HG02678 (cell line): ENCODE measurements at regions not wholly inside any gene's neighbourhood (a gene's known extent, or its start where the extent isn't known, plus 50 kb on each side); places are given as distances from the start of the nearest gene placed in this dataset.
"Not testable (repeated sequence)": the region's sequence is repeated elsewhere in the genome, so short reads cannot be mapped to it uniquely, and the experiment has no call there.

ENCODE experiments used
- ATAC-seq: cut with Tn5 transposase; IDR thresholded peaks from one replicate; pipeline ENCODE4 v1.9.1; 2021; ENCODE audit warnings: mild to moderate bottlenecking, moderate library complexity; ENCODE audit not compliant: unreplicated experiment

- peak; percentile 58 for ATAC-seq
Measured at GRCh38 chr3:30319713-30320112, 286.7 kb upstream of the TGFBR2 start.

- no peak for ATAC-seq
Measured at GRCh38 chr3:30320392-30320791, 286.0 kb upstream of the TGFBR2 start.

- no peak for ATAC-seq
Measured at GRCh38 chr3:30321065-30321464, 285.3 kb upstream of the TGFBR2 start.

- ATAC-seq = not testable (repeated sequence)
Measured at GRCh38 chr3:30323649-30324048, 282.8 kb upstream of the TGFBR2 start.

GRCh38 chr3:30324587-30324986 lies 281.8 kb upstream of the TGFBR2 start:
- ATAC-seq = no peak

- not testable (repeated sequence) for ATAC-seq
Measured at GRCh38 chr3:30327976-30328375, 278.4 kb upstream of the TGFBR2 start.

DNA sequence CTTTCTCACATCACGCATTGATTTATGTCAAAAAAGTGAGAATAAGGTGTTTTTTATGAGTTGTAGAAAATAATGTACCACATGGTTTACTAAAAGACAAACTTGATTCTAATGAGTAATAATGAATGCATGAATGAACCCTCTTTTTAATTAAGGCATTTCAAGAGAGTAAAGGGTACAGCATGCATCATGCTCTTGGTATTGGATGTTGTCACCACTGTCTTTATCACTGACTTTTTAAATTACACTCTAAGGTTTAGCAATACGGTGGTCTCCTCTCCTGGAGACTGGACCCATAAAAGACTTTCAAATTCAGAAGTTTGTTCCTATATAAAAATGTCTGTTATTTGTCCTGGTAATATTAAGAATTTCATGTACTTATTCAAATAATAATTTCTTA lies 277.5 kb upstream of the TGFBR2 start:
- not testable (repeated sequence) for ATAC-seq

DNA sequence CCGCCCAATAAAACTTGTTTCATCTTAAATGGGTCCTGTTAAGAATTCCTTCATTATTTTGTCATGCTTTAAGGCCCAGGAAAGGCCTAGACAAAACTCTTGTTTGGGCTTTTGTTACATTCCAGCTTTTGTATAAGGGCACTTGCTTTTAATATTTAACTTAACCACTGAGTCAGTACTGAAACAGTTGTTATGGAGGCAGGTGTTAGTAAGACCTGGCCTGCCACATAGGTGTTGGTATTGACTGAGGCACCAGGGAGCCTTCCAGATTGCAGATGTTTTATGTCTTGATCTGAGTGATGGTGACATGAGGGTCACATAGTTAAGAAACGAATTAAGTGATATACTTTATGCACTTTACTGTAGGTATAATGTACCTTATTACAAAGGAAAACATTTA lies 274.9 kb upstream of the TGFBR2 start:
- no peak for ATAC-seq

DNA sequence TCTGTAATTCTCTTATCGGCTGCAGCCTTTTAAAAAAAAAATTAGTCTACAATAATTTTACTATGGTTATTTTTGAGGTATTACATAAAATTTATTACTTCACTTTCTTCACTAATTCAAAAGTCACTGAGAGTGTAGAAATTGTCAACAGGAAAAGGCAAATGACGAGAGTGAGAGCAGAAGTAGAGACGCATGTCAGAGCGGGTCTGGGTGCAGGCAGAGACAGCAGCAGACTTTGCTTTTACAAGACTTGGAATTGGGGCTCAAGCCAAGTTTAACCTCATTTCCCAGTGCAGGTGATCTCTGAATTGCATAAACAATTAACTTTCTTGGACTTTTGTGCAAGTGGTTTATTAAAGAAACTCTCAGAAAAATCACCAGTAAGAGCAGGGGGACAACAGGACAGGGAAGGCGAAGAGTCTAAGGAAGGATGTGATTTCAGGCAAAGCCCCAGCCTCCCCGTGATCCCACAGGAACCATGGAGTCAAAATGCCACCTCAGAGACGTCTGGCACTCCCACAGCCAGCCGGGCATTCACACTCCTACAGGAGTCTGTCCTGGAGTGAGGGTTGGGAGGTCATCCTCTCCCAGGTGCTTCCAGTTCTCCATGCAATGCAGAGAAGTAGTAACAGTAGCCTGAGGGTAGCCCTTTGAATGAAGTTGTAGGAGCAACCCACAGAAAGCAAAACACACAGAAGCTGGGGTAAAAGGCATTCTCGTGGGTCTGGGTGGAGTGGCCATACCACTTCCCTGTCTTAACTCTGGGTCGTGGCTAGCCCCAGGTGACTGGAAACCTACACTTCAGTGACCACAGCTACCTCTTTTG lies 274.0 kb upstream of the TGFBR2 start:
- no peak for ATAC-seq

DNA sequence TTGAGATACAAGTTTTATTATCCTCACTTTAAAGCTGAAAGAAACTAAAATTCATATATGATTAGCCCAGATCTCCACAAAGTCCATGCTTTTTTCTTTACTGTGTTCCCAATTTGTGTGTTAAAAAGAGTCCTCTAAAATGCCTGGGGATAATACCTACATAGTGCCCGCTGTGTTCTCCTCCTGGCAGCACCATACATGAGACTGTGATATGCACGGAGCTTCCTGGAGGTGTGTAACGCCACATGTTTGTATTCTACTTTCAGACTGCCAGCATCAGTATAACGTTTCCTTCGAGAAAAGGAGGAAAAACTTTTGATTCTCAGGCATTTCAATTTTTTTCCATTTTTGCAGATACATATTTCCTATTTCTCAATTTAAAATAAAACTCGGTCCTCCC lies 273.3 kb upstream of the TGFBR2 start:
- ATAC-seq = no peak

DNA sequence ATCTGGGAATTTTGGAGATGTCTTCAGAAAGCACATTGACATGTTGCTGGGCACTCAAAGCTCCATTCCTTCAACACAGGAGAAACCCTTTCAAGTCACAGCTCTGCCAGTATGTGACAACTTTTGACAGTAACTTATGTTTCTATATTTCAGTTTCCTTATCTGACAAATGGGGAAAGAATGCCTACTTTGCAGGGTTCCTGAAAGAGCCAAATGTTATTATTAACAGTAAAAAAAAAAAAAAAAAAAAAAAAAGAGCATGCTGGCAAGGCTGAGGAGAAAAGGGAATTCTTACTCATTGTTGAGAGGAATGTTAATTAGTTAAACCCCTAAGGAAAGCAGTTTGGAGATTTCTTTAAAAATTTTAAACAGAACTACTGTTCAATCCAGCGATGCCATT lies 272.5 kb upstream of the TGFBR2 start:
- ATAC-seq = no peak

DNA sequence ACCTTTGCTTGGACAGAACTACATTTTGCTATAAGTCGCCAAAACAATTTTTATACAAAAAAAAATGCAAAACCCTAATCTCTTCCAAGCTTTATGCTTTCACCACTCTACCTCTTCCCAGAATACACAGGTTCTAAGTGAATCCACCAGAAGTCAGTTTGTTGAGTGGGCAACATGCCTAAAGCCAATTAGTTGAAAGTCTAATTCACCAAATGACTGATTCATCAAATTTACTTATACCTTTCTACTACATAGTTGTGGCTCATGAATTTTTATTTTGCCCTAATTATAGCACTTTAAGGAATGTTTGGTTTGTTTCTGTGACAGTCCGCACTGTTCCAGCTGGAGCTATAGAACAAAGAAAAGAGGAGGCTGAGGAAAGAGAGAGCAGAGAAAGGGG lies 265.9 kb upstream of the TGFBR2 start:
- ATAC-seq = no peak

DNA sequence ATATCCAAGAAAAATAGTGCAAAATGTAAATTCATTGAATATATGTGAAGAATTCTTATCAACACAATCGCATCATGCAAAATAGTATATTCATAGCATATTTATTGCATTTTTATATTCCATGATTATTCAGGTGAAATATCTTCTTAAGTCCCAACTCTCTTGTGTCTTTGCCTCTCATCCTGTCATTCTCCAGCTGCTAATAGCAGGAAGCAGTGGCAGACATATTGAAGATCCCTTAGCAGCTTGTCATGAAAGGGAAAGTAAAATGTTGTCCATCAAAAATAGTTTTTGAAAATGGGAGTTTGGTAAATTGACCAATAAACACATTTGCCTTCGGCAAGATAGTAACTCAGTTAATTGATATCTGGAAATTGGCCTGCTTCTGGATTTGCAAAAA lies 265.3 kb upstream of the TGFBR2 start:
- ATAC-seq = no peak

DNA sequence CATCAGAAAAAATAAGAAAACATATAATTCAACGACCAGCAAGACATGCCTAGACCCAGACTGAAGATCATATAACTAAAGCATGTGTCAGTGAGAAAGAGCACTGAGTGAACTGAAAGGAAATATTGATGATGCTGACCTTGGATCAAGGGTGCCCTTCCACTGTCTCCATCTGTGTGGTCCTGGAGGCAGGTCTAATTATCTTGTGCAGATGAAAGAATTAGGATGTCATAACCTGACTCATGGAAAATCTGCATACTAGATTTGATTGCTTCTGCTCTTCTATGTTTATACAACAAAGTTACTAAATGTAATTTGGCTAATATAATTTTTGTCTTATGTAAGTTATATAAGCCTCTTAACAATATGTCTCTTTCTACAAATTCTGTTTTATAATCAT lies 264.6 kb upstream of the TGFBR2 start:
- no peak for ATAC-seq

DNA sequence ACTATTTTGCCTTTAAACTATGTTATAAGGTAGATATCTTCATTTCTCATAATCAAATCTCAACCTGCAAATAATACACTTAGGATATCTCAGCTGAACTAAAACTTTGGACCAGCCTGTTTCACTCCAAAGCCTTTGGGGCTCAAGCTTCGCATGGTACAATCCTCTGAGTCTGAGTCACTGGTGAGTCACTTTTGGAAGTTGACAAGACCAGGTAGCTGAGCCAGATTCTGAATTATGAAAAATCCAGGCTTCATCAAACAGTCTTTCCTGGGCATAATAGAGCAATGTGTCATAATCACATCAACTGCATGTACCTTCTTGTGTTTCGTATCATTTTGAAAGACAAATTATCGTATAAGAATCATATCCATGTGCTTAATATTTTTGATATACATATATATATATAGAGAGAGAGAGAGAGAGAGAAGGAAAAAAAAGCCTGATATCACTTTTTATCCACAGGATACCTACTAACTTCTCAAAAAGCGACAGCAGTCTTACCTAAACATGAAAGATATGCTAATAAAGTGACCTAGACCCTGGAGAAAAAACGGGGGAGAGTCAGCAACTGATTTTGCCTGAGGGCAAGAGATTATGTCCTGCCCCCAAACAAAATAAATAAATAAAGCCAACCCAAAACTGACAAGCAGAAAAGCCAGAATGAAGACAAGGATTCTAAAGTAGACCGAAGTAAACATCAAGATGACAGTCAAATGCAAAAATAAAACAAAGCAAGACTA lies 263.9 kb upstream of the TGFBR2 start:
- ATAC-seq = no peak

GRCh38 chr3:30343067-30343831 lies 263.2 kb upstream of the TGFBR2 start:
- no peak for ATAC-seq

- ATAC-seq = no peak
Measured at GRCh38 chr3:30343861-30344260, 262.5 kb upstream of the TGFBR2 start.

DNA sequence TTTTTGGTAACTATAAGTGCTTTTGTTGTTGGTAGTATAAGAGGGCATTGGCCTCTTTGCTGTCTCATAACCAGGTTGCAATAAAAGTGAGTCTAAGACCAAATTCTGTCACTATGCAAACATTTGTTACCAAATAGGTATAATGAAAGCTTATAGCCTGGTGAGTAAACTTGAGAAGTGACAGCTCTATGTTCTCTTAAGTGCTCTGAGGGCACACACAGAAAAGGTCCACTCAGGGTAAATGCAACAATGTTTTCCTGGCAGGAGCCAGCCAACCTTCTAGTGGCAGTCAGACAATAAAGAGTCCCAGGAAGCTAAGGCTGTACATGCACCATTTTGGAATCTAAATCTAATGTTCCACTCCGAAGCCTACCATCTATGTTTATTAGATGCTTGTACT lies 262.1 kb upstream of the TGFBR2 start:
- ATAC-seq = no peak

- no peak for ATAC-seq
Measured at GRCh38 chr3:30346933-30347320, 259.5 kb upstream of the TGFBR2 start.

DNA sequence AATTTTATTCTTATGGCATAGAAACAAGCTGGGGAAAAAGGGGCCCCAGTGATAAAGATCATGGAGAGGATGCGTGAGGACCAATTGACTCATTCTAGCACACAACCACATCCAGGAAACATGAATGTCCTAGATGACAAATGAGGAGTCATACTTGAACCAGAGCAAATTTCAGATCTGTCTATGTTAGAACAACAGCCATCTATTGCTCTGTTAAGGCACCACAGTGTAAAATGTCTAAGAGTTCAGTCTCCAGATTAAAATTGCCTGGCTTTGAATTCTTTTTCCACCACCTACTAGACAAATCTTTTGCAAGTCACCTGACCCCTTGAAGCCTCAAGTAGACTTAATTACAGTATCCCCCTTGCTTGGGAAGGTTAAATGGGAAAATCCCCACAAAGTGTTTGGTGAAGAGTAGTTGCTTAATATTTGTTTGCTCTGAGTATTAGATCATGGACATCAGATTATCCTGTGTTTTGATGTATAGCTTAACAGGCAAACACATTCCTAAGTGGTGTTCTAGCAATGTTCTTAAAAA lies 258.7 kb upstream of the TGFBR2 start:
- peak; percentile 74 for ATAC-seq

DNA sequence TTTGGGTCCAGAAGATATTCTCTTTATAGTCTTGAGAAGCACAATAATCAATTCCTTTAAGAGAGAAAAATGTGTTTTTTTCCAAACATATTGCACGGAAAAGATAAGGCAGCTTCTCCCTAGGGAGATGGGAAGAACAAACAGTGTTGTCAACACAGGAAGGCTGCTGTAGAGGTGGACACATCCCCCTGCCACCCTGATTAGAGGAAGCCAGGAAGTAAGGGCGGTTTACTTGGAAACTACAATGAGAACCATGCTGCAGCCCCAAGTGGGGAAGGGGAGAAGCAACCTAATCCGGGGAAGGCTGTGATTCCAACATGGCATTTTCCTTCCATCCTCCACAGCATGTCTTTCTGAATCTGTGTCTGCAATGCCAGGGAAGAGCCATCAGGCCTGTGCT lies 256.9 kb upstream of the TGFBR2 start:
- no peak for ATAC-seq
